Esophagus muscularis mucosa (tissue), 4 donors: ENCODE measurements at regions not wholly inside any gene's neighbourhood (a gene's known extent, or its start where the extent isn't known, plus 50 kb on each side); places are given as distances from the start of the nearest gene placed in this dataset.

Experiments
- DNase-seq: peaks from one replicate; pipeline ENCODE4 v3.0.0-alpha.2; 2017; ENCODE audit errors: extremely low spot score
- H3K27ac ChIP-seq, 4 donors: fragments of 200-600 bp; sonication (generic); replicated peaks in 1 of 4; 1 replicate in 3 of 4; 2 replicates in 1 of 4; pipeline ENCODE4 v1.5.1; 2016 to 2019; ENCODE audit warnings: mild to moderate bottlenecking in 1 of 4
- H3K27me3 ChIP-seq, 4 donors: fragments of 200-600 bp; sonication (generic); one replicate each; pipeline versions ENCODE4 v1.5.1 to v1.6.0; 2016 to 2019
- H3K36me3 ChIP-seq, 4 donors: fragments of 200-600 bp; sonication (generic); one replicate each; pipeline ENCODE4 v1.5.1; 2016 to 2019
- H3K4me1 ChIP-seq, 4 donors: fragments of 200-600 bp; sonication (generic); one replicate each; pipeline ENCODE4 v1.5.1; 2016 to 2019
- H3K4me3 ChIP-seq, 4 donors: fragments of 200-600 bp; sonication (generic); 1 replicate in 2 of 4; 2 replicates in 2 of 4; pipeline ENCODE4 v1.5.1; 2016 to 2019; ENCODE audit warnings: mild to moderate bottlenecking in 4 of 4, moderate library complexity in 1 of 4
- H3K9me3 ChIP-seq, 4 donors: fragments of 200-600 bp; sonication (generic); 1 replicate in 3 of 4; 2 replicates in 1 of 4; pipeline ENCODE4 v1.5.1; 2016 to 2019
- CTCF ChIP-seq, 3 experiments: fragments of 200-600 bp in 2 of 3; fragments of 450-650 bp in 1 of 3; sonication (generic) in 2 of 3; IDR thresholded peaks; one replicate each; pipeline ENCODE4 v1.5.1; 2017 to 2019; ENCODE audit warnings: antibody characterized with exemption in 3 of 3, mild to moderate bottlenecking in 2 of 3, moderate library complexity in 1 of 3
- EP300 ChIP-seq: sonication (generic); formaldehyde crosslinking; IDR thresholded peaks from one replicate; pipeline ENCODE4 v1.6.1; 2017; ENCODE audit warnings: antibody characterized with exemption
- POLR2A ChIP-seq: fragments of 450-650 bp; IDR thresholded peaks from one replicate; pipeline ENCODE4 v1.6.1; 2017; ENCODE audit warnings: antibody characterized with exemption, moderate library complexity, mild to moderate bottlenecking, low read depth
- POLR2AphosphoS5 ChIP-seq, 2 donors: sonication (generic); formaldehyde crosslinking; IDR thresholded peaks; one replicate each; pipeline ENCODE4 v1.6.1; 2017; ENCODE audit warnings: antibody characterized with exemption in 2 of 2
- WGBS: methylation state at CpG from one replicate; pipeline ENCODE4 v1.1.5; 2018; 5-methylcytosine and 5-hydroxymethylcytosine counted together
- intact Hi-C: fragments of 100-400 bp; cut with DNase I; formaldehyde crosslinking; loops from one replicate; pipeline ENCODE4 v1.15.1; 2023

GRCh38 chr5:117203584-117203983, 629.0 kb upstream of the SEMA6A start:
- Histone ChIP-seq H3K9me3 (no peaks in the 10 kb centered on the region), H3K4me3 (no peak overlapping the region), H3K27ac (no peak overlapping the region), H3K27me3 (no peaks in the 10 kb centered on the region), H3K36me3 (no peaks in the 10 kb centered on the region), H3K4me1 (no peaks in the 10 kb centered on the region)
- WGBS: 86% methylated on average over 2 of the region's 2 CpGs
- intact Hi-C loops: no loop called here
- TF ChIP-seq CTCF (IDR thresholded peaks at IDR 0.05): no peak
- no peak for TF ChIP-seq EP300
- no peak for TF ChIP-seq POLR2AphosphoS5 (IDR thresholded peaks at IDR 0.05)
- no peak for TF ChIP-seq POLR2A
- no peak for DNase-seq

GRCh38 chr5:117201001-117201400, 626.4 kb upstream of the SEMA6A start:
- H3K27me3 ChIP-seq: no peaks in the 10 kb centered on the region
- H3K9me3 ChIP-seq: no peaks in the 10 kb centered on the region
- no peak for DNase-seq
- H3K27ac ChIP-seq: no peak overlapping the region
- intact Hi-C loops: no loop called here
- no peak overlapping the region for H3K4me3 ChIP-seq
- no peaks in the 10 kb centered on the region for H3K4me1 ChIP-seq
- H3K36me3 ChIP-seq: no peaks in the 10 kb centered on the region
- TF ChIP-seq POLR2A (no peak), EP300 (no peak), CTCF (IDR thresholded peaks at IDR 0.05) (no peak), POLR2AphosphoS5 (IDR thresholded peaks at IDR 0.05) (no peak)
- WGBS: 47% methylated on average over 1 of the region's 1 CpG

- no peak for TF ChIP-seq EP300
- no peak for TF ChIP-seq POLR2AphosphoS5 (IDR thresholded peaks at IDR 0.05)
- TF ChIP-seq CTCF (IDR thresholded peaks at IDR 0.05): no peak
- TF ChIP-seq POLR2A: no peak
- H3K9me3 ChIP-seq: peaks cover 0 to 5% (median 0%) of the 10 kb centered on the region in 4 donors
- no peak overlapping the region for H3K4me3 ChIP-seq
- no peaks in the 10 kb centered on the region for H3K27me3 ChIP-seq
- no peak overlapping the region for H3K27ac ChIP-seq
- H3K4me1 ChIP-seq: no peaks in the 10 kb centered on the region
- H3K36me3 ChIP-seq: no peaks in the 10 kb centered on the region
- intact Hi-C loops: no loop called here
- DNase-seq: no peak
These were observed 620.5 kb upstream of the SEMA6A start for GRCh38 chr5:117195076-117195475.

GRCh38 chr5:117191251-117191650, 616.6 kb upstream of the SEMA6A start:
- DNase-seq: no peak
- intact Hi-C loops: no loop called here
- TF ChIP-seq POLR2A (no peak), POLR2AphosphoS5 (IDR thresholded peaks at IDR 0.05) (no peak), EP300 (no peak), CTCF (IDR thresholded peaks at IDR 0.05) (no peak)
- WGBS: 86% methylated on average over 2 of the region's 2 CpGs
- no peaks in the 10 kb centered on the region for H3K36me3 ChIP-seq
- peaks cover 0 to 5% (median 0%) of the 10 kb centered on the region in 4 donors for H3K9me3 ChIP-seq
- no peak overlapping the region for H3K27ac ChIP-seq
- no peaks in the 10 kb centered on the region for H3K4me1 ChIP-seq
- no peaks in the 10 kb centered on the region for H3K27me3 ChIP-seq
- H3K4me3 ChIP-seq: no peak overlapping the region

- 66% methylated on average over 4 of the region's 4 CpGs for WGBS
- TF ChIP-seq POLR2A (no peak), CTCF (IDR thresholded peaks at IDR 0.05) (no peak), POLR2AphosphoS5 (IDR thresholded peaks at IDR 0.05) (no peak), EP300 (no peak)
- Histone ChIP-seq H3K4me1 (no peaks in the 10 kb centered on the region), H3K27me3 (no peaks in the 10 kb centered on the region), H3K27ac (no peak overlapping the region), H3K9me3 (peaks cover 0 to 5% (median 0%) of the 10 kb centered on the region in 4 donors), H3K4me3 (no peak overlapping the region), H3K36me3 (no peaks in the 10 kb centered on the region)
- no peak for DNase-seq
- intact Hi-C loops: no loop called here
These were observed 615.2 kb upstream of the SEMA6A start for GRCh38 chr5:117189784-117190183.
